IMR-90 (cell line): ENCODE measurements at regions not wholly inside any gene's neighbourhood (a gene's known extent, or its start where the extent isn't known, plus 50 kb on each side); places are given as distances from the start of the nearest gene placed in this dataset.

Source experiments
- ATAC-seq: fragments of 200-7000 bp; cut with Tn5 transposase; 2 replicates; pipeline ENCODE4 v1.9.1; 2020; ENCODE audit warnings: low read depth, mild to moderate bottlenecking, moderate library complexity
- BruUV-seq: library from RNA; stranded (reverse); fragments of 400-500 nt; replicated peaks from 2 replicates; lab custom pipeline; 2021; lab: Mats Ljungman, UMichigan
- CTCF ChIA-PET: fragments of 300-600 bp; formaldehyde crosslinking; extraction: SDS; loops from one replicate; lab custom pipeline; 2021; ENCODE audit warnings: antibody characterized with exemption; lab: Yijun Ruan, JAX
- POLR2A ChIA-PET: fragments of 300-600 bp; sonication (Branson Sonifier 250); formaldehyde crosslinking; loops from one replicate; lab custom pipeline; 2022; ENCODE audit warnings: antibody characterized with exemption; ENCODE audit not compliant: unreplicated experiment; lab: Charles Lee
- DNase-seq: peaks from one replicate; pipeline ENCODE4 v3.0.0; 2013
- H2AFZ ChIP-seq: replicated peaks from 2 replicates; pipeline ENCODE3; 2013; ENCODE audit warnings: low read length, mild to moderate bottlenecking; ENCODE audit not compliant: poor library complexity
- H2AK5ac ChIP-seq: 2 replicates; pipeline ENCODE4 v1.6.1; 2013; ENCODE audit warnings: low read depth, low read length, inconsistent platforms
- H2AK9ac ChIP-seq: replicated peaks from 2 replicates; pipeline ENCODE3; 2013; ENCODE audit warnings: mild to moderate bottlenecking, low read depth, low read length, moderate library complexity; ENCODE audit not compliant: poor library complexity
- H2BK120ac ChIP-seq: 2 replicates; pipeline ENCODE4 v1.6.1; 2013; ENCODE audit warnings: low read depth, low read length, inconsistent platforms
- H2BK15ac ChIP-seq: 3 replicates; pipeline ENCODE4 v1.6.1; 2013; ENCODE audit warnings: low read depth, low read length, inconsistent platforms
- H2BK20ac ChIP-seq: 2 replicates; pipeline ENCODE4 v1.6.1; 2013; ENCODE audit warnings: low read depth, mild to moderate bottlenecking, inconsistent platforms, low read length, moderate library complexity
- H2BK5ac ChIP-seq: 2 replicates; pipeline ENCODE4 v1.6.1; 2013; ENCODE audit warnings: mild to moderate bottlenecking, low read depth, low read length, inconsistent platforms; ENCODE audit not compliant: poor library complexity, severe bottlenecking
- H3K14ac ChIP-seq: replicated peaks from 2 replicates; pipeline ENCODE4 v1.6.1; 2013; ENCODE audit warnings: low read depth, low read length, inconsistent platforms
- H3K18ac ChIP-seq: 2 replicates; pipeline ENCODE4 v1.6.1; 2013; ENCODE audit warnings: low read depth, low read length, control low read depth
- H3K23ac ChIP-seq: 2 replicates; pipeline ENCODE4 v1.6.1; 2013; ENCODE audit warnings: low read depth, low read length, inconsistent platforms
- H3K27ac ChIP-seq: 2 replicates; pipeline ENCODE4 v1.5.1; 2013; ENCODE audit warnings: mild to moderate bottlenecking, control low read depth, low read length; ENCODE audit not compliant: insufficient read depth
- H3K27me3 ChIP-seq: 2 replicates; pipeline ENCODE4 v1.6.1; 2013; ENCODE audit warnings: low read length; ENCODE audit not compliant: control insufficient read depth, insufficient read depth
- H3K36me3 ChIP-seq: 2 replicates; pipeline ENCODE4 v1.6.1; 2013; ENCODE audit warnings: low read length, mixed read lengths; ENCODE audit not compliant: control insufficient read depth, insufficient read depth
- H3K4ac ChIP-seq: 2 replicates; pipeline ENCODE4 v1.6.1; 2013; ENCODE audit warnings: low read depth, low read length, inconsistent platforms
- H3K4me1 ChIP-seq: 2 replicates; pipeline ENCODE4 v1.6.1; 2013; ENCODE audit warnings: low read length, mixed read lengths; ENCODE audit not compliant: control insufficient read depth, insufficient read depth
- H3K4me2 ChIP-seq: 2 replicates; pipeline ENCODE4 v1.6.1; 2013; ENCODE audit warnings: low read depth, mild to moderate bottlenecking, control low read depth, low read length, moderate library complexity
- H3K4me3 ChIP-seq: 2 replicates; pipeline ENCODE4 v1.5.1; 2013; ENCODE audit warnings: low read depth, mild to moderate bottlenecking, control low read depth, low read length, moderate library complexity; ENCODE audit not compliant: insufficient read depth
- H3K56ac ChIP-seq: 2 replicates; pipeline ENCODE4 v1.6.1; 2013; ENCODE audit warnings: low read length, inconsistent platforms; ENCODE audit not compliant: insufficient read depth; ENCODE audit errors: extremely low read depth
- H3K79me1 ChIP-seq, 2 experiments: 2 replicates each; pipeline ENCODE4 v1.6.1; 2013; ENCODE audit warnings: low read length in 2 of 2, inconsistent platforms in 1 of 2, low read depth in 1 of 2
- H3K9ac ChIP-seq: 2 replicates; pipeline ENCODE4 v1.6.1; 2013; ENCODE audit warnings: low read depth, low read length, control low read depth
- H3K9me1 ChIP-seq: 2 replicates; pipeline ENCODE4 v1.6.1; 2013; ENCODE audit warnings: low read length, inconsistent platforms; ENCODE audit not compliant: insufficient read depth
- H3K9me3 ChIP-seq: 2 replicates; pipeline ENCODE4 v1.6.1; 2013; ENCODE audit warnings: low read length; ENCODE audit not compliant: control insufficient read depth, insufficient read depth
- H4K20me1 ChIP-seq: 2 replicates; pipeline ENCODE4 v1.6.1; 2013; ENCODE audit warnings: low read length, inconsistent platforms; ENCODE audit not compliant: insufficient read depth
- H4K5ac ChIP-seq: 2 replicates; pipeline ENCODE4 v1.6.1; 2013; ENCODE audit warnings: mild to moderate bottlenecking, low read depth, low read length, control low read depth
- H4K8ac ChIP-seq, 2 experiments: 2 replicates each; pipeline ENCODE4 v1.6.1; 2013; ENCODE audit warnings: low read depth in 2 of 2, low read length in 2 of 2, control low read depth in 1 of 2, inconsistent platforms in 1 of 2
- H4K91ac ChIP-seq: 2 replicates; pipeline ENCODE4 v1.6.1; 2013; ENCODE audit warnings: low read depth, low read length, inconsistent platforms; ENCODE audit not compliant: insufficient read depth
- BHLHE40 ChIP-seq: fragments of 150-350 bp; IDR thresholded peaks from 2 replicates; pipeline ENCODE4 v1.6.1; 2016; ENCODE audit warnings: mild to moderate bottlenecking, low read depth, low read length
- CTCF ChIP-seq: conservative IDR thresholded peaks from 2 replicates; pipeline ENCODE4 v1.5.1; 2012; ENCODE audit warnings: mild to moderate bottlenecking, low read depth, low read length, improper control_type of control experiment
- ELK1 ChIP-seq: fragments of 150-350 bp; IDR thresholded peaks from 2 replicates; pipeline ENCODE4 v1.6.1; 2016; ENCODE audit warnings: low read depth, mild to moderate bottlenecking, low read length, moderate library complexity, borderline replicate concordance
- FOS ChIP-seq: fragments of 150-350 bp; IDR thresholded peaks from 2 replicates; pipeline ENCODE4 v1.6.1; 2016; ENCODE audit warnings: low read depth, low read length
- MAFK ChIP-seq: IDR thresholded peaks from 2 replicates; pipeline ENCODE4 v1.6.1; 2012; ENCODE audit warnings: low read depth, low read length, improper control_type of control experiment
- NFE2L2 ChIP-seq: fragments of 150-350 bp; IDR thresholded peaks from 2 replicates; pipeline ENCODE4 v1.6.1; 2016; ENCODE audit warnings: low read depth, mild to moderate bottlenecking, low read length
- POLR2A ChIP-seq: IDR thresholded peaks from 2 replicates; pipeline ENCODE4 v1.6.1; 2012; ENCODE audit warnings: mild to moderate bottlenecking, low read depth, low read length
- RAD21 ChIP-seq: IDR thresholded peaks from 2 replicates; pipeline ENCODE4 v1.6.1; 2012; ENCODE audit warnings: low read length, improper control_type of control experiment
- RCOR1 ChIP-seq: IDR thresholded peaks from 2 replicates; pipeline ENCODE4 v1.6.1; 2012; ENCODE audit warnings: mild to moderate bottlenecking, low read length, improper control_type of control experiment; ENCODE audit not compliant: insufficient replicate concordance
- SMC3 ChIP-seq: fragments of 150-350 bp; IDR thresholded peaks from 2 replicates; pipeline ENCODE4 v1.6.1; 2016; ENCODE audit warnings: low read depth, mild to moderate bottlenecking, antibody characterized with exemption, low read length, moderate library complexity
- USF2 ChIP-seq: fragments of 150-350 bp; IDR thresholded peaks from 2 replicates; pipeline ENCODE4 v1.6.1; 2017; ENCODE audit warnings: mild to moderate bottlenecking, antibody characterized with exemption, low read length, low read depth
- WGBS, 2 experiments: methylation state at CpG; one replicate each; pipeline versions ENCODE4 v1.1.5 to v1.1.7; 2013; ENCODE audit warnings: missing lambda C conversion rate in 2 of 2; ENCODE audit not compliant: insufficient read length in 1 of 2; ENCODE audit errors: extremely low coverage in 2 of 2; 5-methylcytosine and 5-hydroxymethylcytosine counted together
- dilution Hi-C: fragments of 300-500 bp; cut with HindIII; formaldehyde crosslinking; loops from one replicate; pipeline ENCODE4 v1.14.3; 2018; ENCODE audit warnings: low sequenced_read_pairs; ENCODE audit not compliant: unreplicated experiment
- in situ Hi-C: fragments of 300-500 bp; cut with MboI; formaldehyde crosslinking; loops from 3 replicates; pipeline ENCODE4 v1.14.3; 2019; ENCODE audit warnings: low sequenced_read_pairs, inconsistent platforms, mixed read lengths
- intact Hi-C: fragments of 100-400 bp; cut with micrococcal nuclease; formaldehyde crosslinking; loops from 2 replicates; pipeline ENCODE4 v1.10.0; 2022

GRCh38 chrX:137823257-137823656 is 257.3 kb downstream of the ZIC3 start:
- H3K4ac ChIP-seq = no peak overlapping the region
- no TSS peak for BruUV-seq
- in situ Hi-C loops = no loop called here

More at GRCh38 chrX:137823257-137823656, 257.3 kb downstream of the ZIC3 start:
- Histone ChIP-seq H3K27me3 (no peaks in the 10 kb centered on the region), H2BK120ac (no peak overlapping the region), H4K20me1 (no peaks in the 10 kb centered on the region), H3K4me3 (no peak overlapping the region), H3K36me3 (no peaks in the 10 kb centered on the region), H2AFZ (no peak overlapping the region), H3K79me1 (no peaks in the 10 kb centered on the region), H2BK20ac (no peak overlapping the region), H3K56ac (no peak overlapping the region), H2AK9ac (no peak overlapping the region), H4K5ac (no peak overlapping the region), H2BK5ac (no peak overlapping the region), H4K8ac (no peak overlapping the region), H3K9me3 (no peaks in the 10 kb centered on the region), H3K27ac (no peak overlapping the region), H3K4me1 (no peaks in the 10 kb centered on the region), H3K4me2 (no peak overlapping the region), H3K9me1 (no peaks in the 10 kb centered on the region), H3K23ac (no peak overlapping the region), H3K9ac (no peak overlapping the region), H3K18ac (no peak overlapping the region), H2BK15ac (no peak overlapping the region), H2AK5ac (no peak overlapping the region), H4K91ac (no peak overlapping the region), H3K14ac (no peak overlapping the region)
- intact Hi-C loops = no loop called here
- ATAC-seq = no peak
- no CpG with 5 or more reads among the region's 1 CpG for WGBS, 2 experiments
- CTCF ChIA-PET = no interaction called here
- no peak for DNase-seq
- dilution Hi-C loops = no loop called here
- TF ChIP-seq CTCF = no peak
- TF ChIP-seq SMC3 = no peak
- TF ChIP-seq MAFK = no peak
- no peak for TF ChIP-seq FOS
- no peak for TF ChIP-seq BHLHE40
- TF ChIP-seq POLR2A = no peak
- TF ChIP-seq RCOR1 = no peak
- no peak for TF ChIP-seq RAD21
- TF ChIP-seq USF2 = no peak
- TF ChIP-seq NFE2L2 = no peak
- no peak for TF ChIP-seq ELK1
- POLR2A ChIA-PET = no interaction called here
